B cell (primary cell): ENCODE measurements at regions not wholly inside any gene's neighbourhood (a gene's known extent, or its start where the extent isn't known, plus 50 kb on each side); places are given as distances from the start of the nearest gene placed in this dataset.

Source experiments
- CTCF ChIP-seq: fragments of 200-600 bp; IDR thresholded peaks from one replicate; pipeline ENCODE4 v1.8.0; 2022; ENCODE audit warnings: antibody characterized with exemption, mild to moderate bottlenecking
- EZH2 ChIP-seq: IDR thresholded peaks from 2 replicates; pipeline ENCODE4 v1.6.1; 2012; ENCODE audit warnings: borderline replicate concordance, low read depth, mild to moderate bottlenecking, moderate library complexity, low read length; ENCODE audit not compliant: insufficient read depth, poor library complexity, severe bottlenecking

GRCh38 chr13:110965755-110966134 lies 50.9 kb upstream of the ANKRD10 start:
- TF ChIP-seq CTCF (no peak), EZH2 (no peak)
